Osteocyte (in vitro differentiated cells): ENCODE measurements at regions not wholly inside any gene's neighbourhood (a gene's known extent, or its start where the extent isn't known, plus 50 kb on each side); places are given as distances from the start of the nearest gene placed in this dataset.

Experiments
- DNase-seq: peaks from one replicate; pipeline ENCODE4 v3.0.0; 2021; ENCODE audit warnings: mixed read lengths; ENCODE audit not compliant: unreplicated experiment; ENCODE audit errors: extremely low spot score
- H3K27ac Mint-ChIP-seq: one replicate; pipeline ENCODE4 v1.8.0; 2021; ENCODE audit warnings: mild to moderate bottlenecking, mixed read lengths; ENCODE audit not compliant: unreplicated experiment
- H3K27me3 Mint-ChIP-seq: one replicate; pipeline ENCODE4 v1.8.0; 2021; ENCODE audit warnings: mixed read lengths; ENCODE audit not compliant: unreplicated experiment
- H3K36me3 Mint-ChIP-seq: one replicate; pipeline ENCODE4 v1.8.0; 2021; ENCODE audit warnings: mixed read lengths; ENCODE audit not compliant: unreplicated experiment
- H3K4me1 Mint-ChIP-seq: one replicate; pipeline ENCODE4 v1.8.0; 2021; ENCODE audit warnings: mixed read lengths; ENCODE audit not compliant: unreplicated experiment
- H3K4me3 Mint-ChIP-seq: one replicate; pipeline ENCODE4 v1.8.0; 2021; ENCODE audit warnings: mild to moderate bottlenecking, moderate library complexity, mixed read lengths; ENCODE audit not compliant: unreplicated experiment
- H3K9me3 Mint-ChIP-seq: one replicate; pipeline ENCODE4 v1.8.0; 2021; ENCODE audit warnings: mixed read lengths; ENCODE audit not compliant: unreplicated experiment
- CTCF ChIP-seq: fragments of 200-600 bp; sonication (generic); IDR thresholded peaks from 2 replicates; pipeline ENCODE4 v1.5.0; 2021; ENCODE audit warnings: antibody characterized with exemption, mild to moderate bottlenecking, moderate library complexity

GRCh38 chr5:143569722-143570567, 166.5 kb upstream of the NR3C1 start:
- Mint-ChIP-seq H3K27ac (no peak overlapping the region), H3K4me1 (no peaks in the 10 kb centered on the region), H3K36me3 (peaks cover 1% of the 10 kb centered on the region), H3K9me3 (no peaks in the 10 kb centered on the region), H3K4me3 (no peak overlapping the region), H3K27me3 (no peaks in the 10 kb centered on the region)
- no peak for TF ChIP-seq CTCF
- no peak for DNase-seq

DNA sequence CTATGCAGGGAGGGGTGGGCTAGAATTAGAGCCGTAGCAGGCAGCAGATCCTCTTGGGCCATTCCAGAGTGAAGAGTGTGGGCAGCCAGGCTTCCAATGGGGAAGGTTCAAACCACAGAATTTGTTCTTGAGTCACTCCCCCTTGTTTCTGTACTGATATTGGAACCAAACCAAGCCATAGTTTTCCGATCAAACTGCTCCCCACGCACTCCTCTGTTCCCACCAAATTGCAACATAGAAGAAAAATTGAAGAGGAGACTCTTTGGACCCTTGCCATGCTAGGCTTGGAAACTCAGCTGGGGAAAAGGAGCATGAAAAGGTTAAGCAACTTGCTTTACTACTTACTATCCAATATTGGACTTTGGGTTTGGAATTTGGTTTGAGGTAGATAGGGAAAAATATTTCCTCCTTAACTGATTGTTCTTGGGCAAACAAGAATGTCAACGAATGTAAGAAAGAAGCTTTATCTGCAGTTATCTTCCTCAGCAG, 165.8 kb upstream of the NR3C1 start:
- H3K36me3 Mint-ChIP-seq: no peaks in the 10 kb centered on the region
- DNase-seq: no peak
- H3K27ac Mint-ChIP-seq: no peak overlapping the region
- H3K4me1 Mint-ChIP-seq: no peaks in the 10 kb centered on the region
- no peaks in the 10 kb centered on the region for H3K27me3 Mint-ChIP-seq
- no peaks in the 10 kb centered on the region for H3K9me3 Mint-ChIP-seq
- no peak overlapping the region for H3K4me3 Mint-ChIP-seq
- TF ChIP-seq CTCF: no peak

- TF ChIP-seq CTCF: no peak
- H3K27ac Mint-ChIP-seq: no peak overlapping the region
- H3K4me1 Mint-ChIP-seq: peaks cover 12% of the 10 kb centered on the region
- H3K27me3 Mint-ChIP-seq: no peaks in the 10 kb centered on the region
- DNase-seq: no peak
- no peak overlapping the region for H3K4me3 Mint-ChIP-seq
- no peaks in the 10 kb centered on the region for H3K36me3 Mint-ChIP-seq
- H3K9me3 Mint-ChIP-seq: no peaks in the 10 kb centered on the region
Observed at GRCh38 chr5:143567583-143568504, 164.4 kb upstream of the NR3C1 start.

- Mint-ChIP-seq H3K9me3 (no peaks in the 10 kb centered on the region), H3K36me3 (no peaks in the 10 kb centered on the region), H3K27ac (no peak overlapping the region), H3K4me1 (peaks cover 14% of the 10 kb centered on the region), H3K4me3 (no peak overlapping the region), H3K27me3 (no peaks in the 10 kb centered on the region)
- DNase-seq: no peak
- TF ChIP-seq CTCF: no peak
Observed at GRCh38 chr5:143566139-143566538, 162.7 kb upstream of the NR3C1 start.

GRCh38 chr5:143564417-143564816, 160.9 kb upstream of the NR3C1 start:
- Mint-ChIP-seq H3K36me3 (no peaks in the 10 kb centered on the region), H3K27ac (no peak overlapping the region), H3K4me3 (no peak overlapping the region), H3K4me1 (peaks cover 14% of the 10 kb centered on the region), H3K9me3 (no peaks in the 10 kb centered on the region), H3K27me3 (no peaks in the 10 kb centered on the region)
- TF ChIP-seq CTCF: no peak
- no peak for DNase-seq
